H1 (cell line): ENCODE measurements at regions not wholly inside any gene's neighbourhood (a gene's known extent, or its start where the extent isn't known, plus 50 kb on each side); places are given as distances from the start of the nearest gene placed in this dataset.

Source experiments
- CTCF ChIA-PET: fragments of 300-600 bp; sonication (Branson Sonifier 250); formaldehyde crosslinking; loops from one replicate; lab custom pipeline; 2021; ENCODE audit not compliant: partially characterized antibody; lab: Charles Lee
- POLR2A ChIA-PET: fragments of 300-600 bp; sonication (Branson Sonifier 250); formaldehyde crosslinking; loops from one replicate; lab custom pipeline; 2021; ENCODE audit warnings: inconsistent platforms; ENCODE audit not compliant: partially characterized antibody; lab: Charles Lee
- DNase-seq, 2 experiments: peaks; one replicate each; pipeline versions ENCODE4 v3.0.0 to v3.0.0-alpha.2; 2010 to 2022; ENCODE audit warnings: low spot score in 2 of 2, low read depth in 1 of 2, mixed read lengths in 1 of 2
- FAIRE-seq: peaks from 2 replicates; lab custom pipeline; 2011; peaks lifted over from hg19 to GRCh38; lab: Jason Lieb, UNC
- H2AFZ ChIP-seq: 2 replicates; pipeline ENCODE4 v1.8.1; 2012; ENCODE audit warnings: low read length, inconsistent platforms
- H2AK5ac ChIP-seq: 2 replicates; pipeline ENCODE4 v1.6.1; 2013; ENCODE audit warnings: low read depth, low read length
- H2BK120ac ChIP-seq: replicated peaks from 2 replicates; pipeline ENCODE3; 2013; ENCODE audit warnings: low read depth, low read length, inconsistent platforms
- H2BK12ac ChIP-seq: 2 replicates; pipeline ENCODE4 v1.6.1; 2013; ENCODE audit warnings: low read depth, low read length
- H2BK15ac ChIP-seq: 2 replicates; pipeline ENCODE4 v1.6.1; 2013; ENCODE audit warnings: low read length
- H2BK20ac ChIP-seq: 2 replicates; pipeline ENCODE4 v1.6.1; 2013; ENCODE audit warnings: low read length
- H2BK5ac ChIP-seq: 2 replicates; pipeline ENCODE4 v1.6.1; 2013; ENCODE audit warnings: low read depth, low read length
- H3K14ac ChIP-seq: 2 replicates; pipeline ENCODE4 v1.6.1; 2013; ENCODE audit warnings: inconsistent platforms; ENCODE audit not compliant: insufficient read length
- H3K18ac ChIP-seq: 2 replicates; pipeline ENCODE4 v1.6.1; 2013; ENCODE audit warnings: low read length; ENCODE audit errors: extremely low read depth
- H3K23ac ChIP-seq: 2 replicates; pipeline ENCODE4 v1.6.1; 2013; ENCODE audit warnings: inconsistent platforms; ENCODE audit not compliant: insufficient read length
- H3K23me2 ChIP-seq: 2 replicates; pipeline ENCODE4 v1.6.1; 2013; ENCODE audit warnings: low read depth, low read length
- H3K27ac ChIP-seq: 2 replicates; pipeline ENCODE4 v1.6.1; 2011; ENCODE audit warnings: low read depth, low read length, inconsistent platforms
- H3K27me3 ChIP-seq, 4 experiments: replicated peaks in 1 of 4; 1 replicate in 1 of 4; 2 replicates in 3 of 4; pipeline versions ENCODE4 v1.6.1 to v1.8.1; 2011 to 2013; ENCODE audit warnings: low read length in 3 of 4, mild to moderate bottlenecking in 3 of 4, inconsistent platforms in 2 of 4, mixed read lengths in 2 of 4, moderate library complexity in 1 of 4; ENCODE audit not compliant: control insufficient read depth in 3 of 4, insufficient read depth in 3 of 4; ENCODE audit errors: extremely low read depth in 1 of 4
- H3K36me3 ChIP-seq, 4 experiments: 2 replicates each; pipeline versions ENCODE4 v1.6.1 to v1.8.1; 2011 to 2013; ENCODE audit warnings: mild to moderate bottlenecking in 4 of 4, low read length in 3 of 4, moderate library complexity in 2 of 4, control low read depth in 1 of 4, inconsistent platforms in 1 of 4; ENCODE audit not compliant: insufficient read depth in 4 of 4, control insufficient read depth in 2 of 4
- H3K4ac ChIP-seq: replicated peaks from 2 replicates; pipeline ENCODE3; 2013; ENCODE audit warnings: low read length, low read depth, mixed read lengths, inconsistent platforms; ENCODE audit not compliant: insufficient read length
- H3K4me1 ChIP-seq, 4 experiments: replicated peaks in 1 of 4; 1 replicate in 1 of 4; 2 replicates in 3 of 4; pipeline versions ENCODE4 v1.6.1 to v1.8.1; 2011 to 2013; ENCODE audit warnings: low read length in 3 of 4, inconsistent platforms in 2 of 4, mixed read lengths in 1 of 4; ENCODE audit not compliant: insufficient read depth in 4 of 4, control insufficient read depth in 3 of 4
- H3K4me2 ChIP-seq, 2 experiments: 2 replicates each; pipeline versions ENCODE4 v1.6.1 to v1.8.1; 2011 to 2013; ENCODE audit warnings: low read depth in 2 of 2, low read length in 2 of 2, control low read depth in 1 of 2, inconsistent platforms in 1 of 2, mild to moderate bottlenecking in 1 of 2; ENCODE audit not compliant: insufficient read depth in 1 of 2
- H3K4me3 ChIP-seq, 4 experiments: fragments of 200-600, 300-600 bp in 1 of 4; sonication (generic), shearing (Covaris generic), sonication (Bioruptor Twin) in 1 of 4; 2 replicates each; pipeline versions ENCODE4 v1.5.1 to v1.8.1; 2011 to 2016; ENCODE audit warnings: low read length in 4 of 4, low read depth in 3 of 4, control low read depth in 2 of 4, inconsistent platforms in 2 of 4, mild to moderate bottlenecking in 2 of 4, mixed read lengths in 1 of 4, moderate library complexity in 1 of 4; ENCODE audit not compliant: insufficient read depth in 2 of 4; ENCODE audit errors: extremely low read depth in 1 of 4
- H3K56ac ChIP-seq: replicated peaks from 2 replicates; pipeline ENCODE3; 2013; ENCODE audit warnings: low read depth, mild to moderate bottlenecking, mixed read lengths, low read length, inconsistent platforms; ENCODE audit not compliant: insufficient read length
- H3K79me1 ChIP-seq: 2 replicates; pipeline ENCODE4 v1.6.1; 2013; ENCODE audit warnings: low read depth, low read length, control low read depth
- H3K79me2 ChIP-seq, 2 experiments: 2 replicates each; pipeline versions ENCODE4 v1.6.1 to v1.8.1; 2012 to 2013; ENCODE audit warnings: low read length in 2 of 2, mild to moderate bottlenecking in 2 of 2, inconsistent platforms in 1 of 2; ENCODE audit not compliant: insufficient read depth in 2 of 2, control insufficient read depth in 1 of 2
- H3K9ac ChIP-seq, 4 experiments: replicated peaks in 1 of 4; 1 replicate in 1 of 4; 2 replicates in 3 of 4; pipeline versions ENCODE4 v1.6.1 to v1.8.1; 2011 to 2013; ENCODE audit warnings: low read depth in 3 of 4, low read length in 3 of 4, control low read depth in 2 of 4, mild to moderate bottlenecking in 2 of 4, moderate library complexity in 2 of 4, inconsistent platforms in 1 of 4; ENCODE audit errors: extremely low read depth in 1 of 4
- H3K9me3 ChIP-seq, 2 experiments: 2 replicates each; pipeline versions ENCODE4 v1.6.1 to v1.8.1; 2012 to 2013; ENCODE audit warnings: mild to moderate bottlenecking in 2 of 2, moderate library complexity in 2 of 2, control low read depth in 1 of 2, inconsistent platforms in 1 of 2, low read depth in 1 of 2, low read length in 1 of 2, mixed read lengths in 1 of 2; ENCODE audit not compliant: insufficient read depth in 2 of 2
- H4K20me1 ChIP-seq, 2 experiments: replicated peaks in 1 of 2; 2 replicates each; pipeline versions ENCODE3 to v1.8.1; 2011 to 2013; ENCODE audit warnings: inconsistent platforms in 2 of 2, low read length in 2 of 2, mild to moderate bottlenecking in 1 of 2; ENCODE audit not compliant: insufficient read depth in 2 of 2, control insufficient read depth in 1 of 2
- H4K5ac ChIP-seq: 2 replicates; pipeline ENCODE4 v1.6.1; 2013; ENCODE audit warnings: low read length, low read depth, mixed read lengths, inconsistent platforms; ENCODE audit not compliant: insufficient read length
- H4K8ac ChIP-seq: 2 replicates; pipeline ENCODE4 v1.8.0; 2013; ENCODE audit warnings: mild to moderate bottlenecking, moderate library complexity, low read length, inconsistent platforms; ENCODE audit not compliant: insufficient read depth; ENCODE audit errors: extremely low read depth
- H4K91ac ChIP-seq: replicated peaks from 2 replicates; pipeline ENCODE3; 2013; ENCODE audit warnings: low read length, mixed read lengths, inconsistent platforms; ENCODE audit not compliant: insufficient read length
- EZH2 ChIP-seq: fragments of 200-600 bp; sonication (generic); IDR thresholded peaks from 2 replicates; pipeline ENCODE4 v1.7.1; 2012; ENCODE audit warnings: low read depth, mild to moderate bottlenecking, moderate library complexity, low read length, inconsistent platforms; ENCODE audit not compliant: severe bottlenecking
- JUN ChIP-seq: IDR thresholded peaks from 2 replicates; pipeline ENCODE4 v1.6.1; 2011; ENCODE audit warnings: low read depth, mild to moderate bottlenecking, improper control_type of control experiment, low read length
- KDM1A ChIP-seq: fragments of 200-600, 300-600 bp; sonication (generic); IDR thresholded peaks from 2 replicates; pipeline ENCODE4 v1.7.1; 2016; ENCODE audit warnings: mild to moderate bottlenecking, low read length, borderline replicate concordance
- POU5F1 ChIP-seq: IDR thresholded peaks from 2 replicates; pipeline ENCODE4 v1.6.1; 2011; ENCODE audit warnings: low read depth, mild to moderate bottlenecking, low read length, moderate library complexity
- WGBS, 2 experiments: shearing (Covaris generic) in 1 of 2; methylation state at CpG; one replicate each; pipeline versions ENCODE4 v1.1.6 to v1.1.7; 2013 to 2015; ENCODE audit warnings: low lambda C conversion rate in 2 of 2, mixed read lengths in 2 of 2, inconsistent platforms in 1 of 2, low coverage in 1 of 2, missing lambda C conversion rate in 1 of 2; ENCODE audit not compliant: insufficient replicate concordance in 2 of 2, insufficient coverage in 1 of 2, insufficient read length in 1 of 2; ENCODE audit errors: extremely low coverage in 1 of 2, missing lambda C conversion rate in 1 of 2; 5-methylcytosine and 5-hydroxymethylcytosine counted together
- TF ChIP-seq, protein P1 (sequence below), 3 experiments: IDR thresholded peaks; 1 replicate in 2 of 3; 2 replicates in 1 of 3; pipeline versions ENCODE4 v1.5.1 to v1.6.1; 2011; ENCODE audit warnings: low read length in 3 of 3, mild to moderate bottlenecking in 3 of 3, inconsistent platforms in 2 of 3, low read depth in 1 of 3, moderate library complexity in 1 of 3; ENCODE audit not compliant: insufficient read depth in 1 of 3; ENCODE audit errors: control extremely low read depth in 1 of 3

DNA sequence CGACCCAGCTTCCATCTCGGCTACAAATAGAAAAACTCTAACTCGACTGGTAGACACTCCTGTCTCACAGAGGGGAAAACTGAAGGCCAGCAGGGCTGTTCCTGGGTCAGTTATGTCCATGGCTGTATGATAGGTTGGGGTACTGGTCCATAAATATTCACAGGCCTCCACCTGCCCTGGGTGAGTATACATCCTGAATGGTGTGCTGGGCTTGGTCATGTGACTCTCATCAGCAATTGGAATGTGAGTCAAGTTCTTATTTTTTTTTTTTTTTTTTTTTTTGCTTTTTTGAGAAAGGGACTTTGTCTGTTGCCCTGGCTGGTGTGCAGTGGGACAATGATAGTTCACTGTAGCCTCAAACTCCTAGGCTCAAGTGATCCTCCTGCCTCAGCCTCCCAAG lies 58.3 kb upstream of the NEK6 start:
- Histone ChIP-seq H3K9me3 (no peaks in the 10 kb centered on the region), H3K4me1 (no peaks in the 10 kb centered on the region), H3K79me1 (no peaks in the 10 kb centered on the region), H3K4me2 (no peak overlapping the region), H3K18ac (no peak overlapping the region), H4K8ac (no peak overlapping the region), H2AFZ (no peak overlapping the region), H4K91ac (no peak overlapping the region), H3K27ac (no peak overlapping the region), H3K4ac (no peak overlapping the region), H3K23ac (no peak overlapping the region), H2BK120ac (no peak overlapping the region), H3K27me3 (no peaks in the 10 kb centered on the region; a peak in 1 of 7 replicates), H3K9ac (no peak overlapping the region), H3K23me2 (no peaks in the 10 kb centered on the region), H3K4me3 (no peak overlapping the region), H2AK5ac (no peak overlapping the region), H2BK12ac (no peak overlapping the region), H2BK15ac (no peak overlapping the region), H3K79me2 (no peaks in the 10 kb centered on the region), H2BK5ac (no peak overlapping the region), H3K56ac (no peak overlapping the region), H4K20me1 (no peaks in the 10 kb centered on the region), H3K14ac (no peak overlapping the region), H2BK20ac (no peak overlapping the region), H4K5ac (no peak overlapping the region), H3K36me3 (no peaks in the 10 kb centered on the region)
- ChIA-PET POLR2A (no interaction called here), CTCF (interaction anchor here (1.2 kb wide), 1 partner anchor 10 kb away, joined by 3 read pairs; no protein-coding TSS in a partner anchor)
- WGBS, 2 experiments: 89% methylated on average over 3 of the region's 3 CpGs; no CpG with 5 or more reads in 1 of the 2 experiments
- DNase-seq (no peak), FAIRE-seq (no peak)
- TF ChIP-seq EZH2 (no peak), POU5F1 (no peak), KDM1A (no peak), JUN (no peak)
- TF ChIP-seq, protein P1, sequence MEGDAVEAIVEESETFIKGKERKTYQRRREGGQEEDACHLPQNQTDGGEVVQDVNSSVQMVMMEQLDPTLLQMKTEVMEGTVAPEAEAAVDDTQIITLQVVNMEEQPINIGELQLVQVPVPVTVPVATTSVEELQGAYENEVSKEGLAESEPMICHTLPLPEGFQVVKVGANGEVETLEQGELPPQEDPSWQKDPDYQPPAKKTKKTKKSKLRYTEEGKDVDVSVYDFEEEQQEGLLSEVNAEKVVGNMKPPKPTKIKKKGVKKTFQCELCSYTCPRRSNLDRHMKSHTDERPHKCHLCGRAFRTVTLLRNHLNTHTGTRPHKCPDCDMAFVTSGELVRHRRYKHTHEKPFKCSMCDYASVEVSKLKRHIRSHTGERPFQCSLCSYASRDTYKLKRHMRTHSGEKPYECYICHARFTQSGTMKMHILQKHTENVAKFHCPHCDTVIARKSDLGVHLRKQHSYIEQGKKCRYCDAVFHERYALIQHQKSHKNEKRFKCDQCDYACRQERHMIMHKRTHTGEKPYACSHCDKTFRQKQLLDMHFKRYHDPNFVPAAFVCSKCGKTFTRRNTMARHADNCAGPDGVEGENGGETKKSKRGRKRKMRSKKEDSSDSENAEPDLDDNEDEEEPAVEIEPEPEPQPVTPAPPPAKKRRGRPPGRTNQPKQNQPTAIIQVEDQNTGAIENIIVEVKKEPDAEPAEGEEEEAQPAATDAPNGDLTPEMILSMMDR (IDR thresholded peaks at IDR 0.05; ENCODE audit: control extremely low read depth in 1 of 3, insufficient read depth in 1 of 3, low read depth in 1 of 3, low read length in 3 of 3): no peak
